A549 (cell line): ENCODE measurements at regions not wholly inside any gene's neighbourhood (a gene's known extent, or its start where the extent isn't known, plus 50 kb on each side); places are given as distances from the start of the nearest gene placed in this dataset.

Source experiments
- CBX2 ChIP-seq: fragments of 200-600 bp; sonication (generic); IDR thresholded peaks from 2 replicates; pipeline ENCODE4 v1.6.1; 2016; ENCODE audit warnings: low read depth, mild to moderate bottlenecking, borderline replicate concordance
- ELK1 ChIP-seq: fragments of 150-350 bp; IDR thresholded peaks from 2 replicates; pipeline ENCODE4 v1.6.1; 2014; ENCODE audit warnings: low read depth, mild to moderate bottlenecking, low read length
- EP300 ChIP-seq, 2 experiments: fragments of >200 bp; sonication (Bioruptor Twin); formaldehyde crosslinking; IDR thresholded peaks; 2 replicates in 1 of 2; 3 replicates in 1 of 2; pipeline ENCODE4 v1.6.1; 2016 to 2017
- POLR2A ChIP-seq: IDR thresholded peaks from 2 replicates; pipeline ENCODE4 v1.6.1; 2012; ENCODE audit warnings: mild to moderate bottlenecking, low read length
- RAD21 ChIP-seq, 2 experiments: fragments of >200 bp in 1 of 2; sonication (Bioruptor Twin) in 1 of 2; formaldehyde crosslinking in 1 of 2; IDR thresholded peaks in 1 of 2; conservative IDR thresholded peaks in 1 of 2; 2 replicates in 1 of 2; 3 replicates in 1 of 2; pipeline ENCODE4 v1.6.1; 2012 to 2018; ENCODE audit warnings: inconsistent platforms in 1 of 2
- RCOR1 ChIP-seq: fragments of 150-350 bp; IDR thresholded peaks from 2 replicates; pipeline ENCODE4 v1.6.1; 2014; ENCODE audit warnings: antibody characterized with exemption, low read length, low read depth
- USF2 ChIP-seq: fragments of 450-650 bp; IDR thresholded peaks from 2 replicates; pipeline ENCODE4 v1.6.1; 2014; ENCODE audit warnings: antibody characterized with exemption
- TF ChIP-seq, protein P1 (sequence below): fragments of >200 bp; sonication (Bioruptor Twin); formaldehyde crosslinking; IDR thresholded peaks from 3 replicates; pipeline ENCODE4 v1.5.1; 2016
- TF ChIP-seq, protein P2 (sequence below): fragments of 200-600 bp; sonication (generic); IDR thresholded peaks from 2 replicates; pipeline ENCODE4 v1.6.1; 2016; ENCODE audit warnings: antibody characterized with exemption, mild to moderate bottlenecking, moderate library complexity

- TF ChIP-seq POLR2A (no peak), EP300 (IDR thresholded peaks at IDR 0.05) (no peak), CBX2 (no peak), ELK1 (no peak), RAD21 (conservative IDR thresholded peaks at IDR 0.05 in 1 of 2, IDR thresholded peaks at IDR 0.05 in 1 of 2) (no peak), USF2 (no peak), RCOR1 (no peak)
- TF ChIP-seq, protein P1, sequence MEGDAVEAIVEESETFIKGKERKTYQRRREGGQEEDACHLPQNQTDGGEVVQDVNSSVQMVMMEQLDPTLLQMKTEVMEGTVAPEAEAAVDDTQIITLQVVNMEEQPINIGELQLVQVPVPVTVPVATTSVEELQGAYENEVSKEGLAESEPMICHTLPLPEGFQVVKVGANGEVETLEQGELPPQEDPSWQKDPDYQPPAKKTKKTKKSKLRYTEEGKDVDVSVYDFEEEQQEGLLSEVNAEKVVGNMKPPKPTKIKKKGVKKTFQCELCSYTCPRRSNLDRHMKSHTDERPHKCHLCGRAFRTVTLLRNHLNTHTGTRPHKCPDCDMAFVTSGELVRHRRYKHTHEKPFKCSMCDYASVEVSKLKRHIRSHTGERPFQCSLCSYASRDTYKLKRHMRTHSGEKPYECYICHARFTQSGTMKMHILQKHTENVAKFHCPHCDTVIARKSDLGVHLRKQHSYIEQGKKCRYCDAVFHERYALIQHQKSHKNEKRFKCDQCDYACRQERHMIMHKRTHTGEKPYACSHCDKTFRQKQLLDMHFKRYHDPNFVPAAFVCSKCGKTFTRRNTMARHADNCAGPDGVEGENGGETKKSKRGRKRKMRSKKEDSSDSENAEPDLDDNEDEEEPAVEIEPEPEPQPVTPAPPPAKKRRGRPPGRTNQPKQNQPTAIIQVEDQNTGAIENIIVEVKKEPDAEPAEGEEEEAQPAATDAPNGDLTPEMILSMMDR = no peak
- TF ChIP-seq, protein P2, sequence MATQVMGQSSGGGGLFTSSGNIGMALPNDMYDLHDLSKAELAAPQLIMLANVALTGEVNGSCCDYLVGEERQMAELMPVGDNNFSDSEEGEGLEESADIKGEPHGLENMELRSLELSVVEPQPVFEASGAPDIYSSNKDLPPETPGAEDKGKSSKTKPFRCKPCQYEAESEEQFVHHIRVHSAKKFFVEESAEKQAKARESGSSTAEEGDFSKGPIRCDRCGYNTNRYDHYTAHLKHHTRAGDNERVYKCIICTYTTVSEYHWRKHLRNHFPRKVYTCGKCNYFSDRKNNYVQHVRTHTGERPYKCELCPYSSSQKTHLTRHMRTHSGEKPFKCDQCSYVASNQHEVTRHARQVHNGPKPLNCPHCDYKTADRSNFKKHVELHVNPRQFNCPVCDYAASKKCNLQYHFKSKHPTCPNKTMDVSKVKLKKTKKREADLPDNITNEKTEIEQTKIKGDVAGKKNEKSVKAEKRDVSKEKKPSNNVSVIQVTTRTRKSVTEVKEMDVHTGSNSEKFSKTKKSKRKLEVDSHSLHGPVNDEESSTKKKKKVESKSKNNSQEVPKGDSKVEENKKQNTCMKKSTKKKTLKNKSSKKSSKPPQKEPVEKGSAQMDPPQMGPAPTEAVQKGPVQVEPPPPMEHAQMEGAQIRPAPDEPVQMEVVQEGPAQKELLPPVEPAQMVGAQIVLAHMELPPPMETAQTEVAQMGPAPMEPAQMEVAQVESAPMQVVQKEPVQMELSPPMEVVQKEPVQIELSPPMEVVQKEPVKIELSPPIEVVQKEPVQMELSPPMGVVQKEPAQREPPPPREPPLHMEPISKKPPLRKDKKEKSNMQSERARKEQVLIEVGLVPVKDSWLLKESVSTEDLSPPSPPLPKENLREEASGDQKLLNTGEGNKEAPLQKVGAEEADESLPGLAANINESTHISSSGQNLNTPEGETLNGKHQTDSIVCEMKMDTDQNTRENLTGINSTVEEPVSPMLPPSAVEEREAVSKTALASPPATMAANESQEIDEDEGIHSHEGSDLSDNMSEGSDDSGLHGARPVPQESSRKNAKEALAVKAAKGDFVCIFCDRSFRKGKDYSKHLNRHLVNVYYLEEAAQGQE = no peak
Measured at GRCh38 chr3:41001556-41001955, 197.7 kb upstream of the CTNNB1 start.
